ENCODE measurements at regions not wholly inside any gene's neighbourhood (a gene's known extent, or its start where the extent isn't known, plus 50 kb on each side); places are given as distances from the start of the nearest gene placed in this dataset.
A peak's percentile ranks its signal among the peaks of the same experiment; 100 is the strongest.

DNA sequence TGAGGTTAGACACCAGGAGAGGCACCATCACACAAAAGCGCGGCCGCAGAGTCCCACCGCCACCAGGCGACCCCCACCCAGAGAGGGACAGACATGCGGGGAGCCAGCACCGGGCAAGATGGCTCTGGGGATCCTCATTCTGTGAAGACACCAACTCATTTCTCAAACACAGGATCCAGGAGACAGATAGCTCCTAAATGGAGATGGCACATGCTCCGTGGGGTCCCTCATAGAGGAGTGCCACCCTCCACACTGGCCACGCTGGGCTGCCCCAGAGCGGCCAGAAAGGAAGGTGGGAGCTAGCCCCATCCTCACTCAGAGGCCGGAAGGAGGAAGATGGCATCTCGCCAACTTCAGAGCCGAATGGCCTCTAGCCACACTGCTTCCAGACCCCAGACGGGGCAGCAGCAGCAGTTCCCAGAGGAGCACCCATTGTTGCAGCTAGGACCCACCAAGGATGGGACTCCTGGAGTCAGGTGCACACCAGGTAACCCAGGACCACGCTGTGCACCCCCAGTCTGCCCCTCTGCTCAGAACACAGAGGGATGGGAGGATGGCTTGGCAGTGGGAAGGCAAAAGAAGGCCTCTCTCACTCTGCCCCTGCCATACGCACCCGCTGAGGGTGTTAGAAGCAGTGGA is 78.6 kb downstream of the ZIC5 start:
- DNase-seq: no peak

DNA sequence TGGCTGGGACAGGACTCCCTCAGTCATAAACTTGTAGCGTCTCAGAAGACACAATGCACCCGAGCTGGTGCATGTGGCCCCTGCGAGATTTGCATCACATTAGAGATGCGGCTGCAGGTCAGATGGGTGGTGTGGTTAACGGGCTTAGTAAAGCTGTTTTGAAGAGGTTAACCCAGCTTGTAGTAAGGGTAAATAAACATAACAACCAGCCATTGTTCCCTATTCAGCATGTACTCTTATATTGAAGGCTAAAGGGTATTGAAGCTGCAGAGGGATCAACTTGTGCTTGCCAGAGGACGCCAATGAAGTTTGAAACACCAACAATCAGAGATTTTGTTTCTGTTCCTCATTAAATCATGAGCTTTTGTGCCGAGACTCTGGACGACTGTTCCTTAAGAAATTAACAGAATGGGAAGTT is 79.4 kb downstream of the ZIC5 start:
- DNase-seq: peak; percentile 39

DNA sequence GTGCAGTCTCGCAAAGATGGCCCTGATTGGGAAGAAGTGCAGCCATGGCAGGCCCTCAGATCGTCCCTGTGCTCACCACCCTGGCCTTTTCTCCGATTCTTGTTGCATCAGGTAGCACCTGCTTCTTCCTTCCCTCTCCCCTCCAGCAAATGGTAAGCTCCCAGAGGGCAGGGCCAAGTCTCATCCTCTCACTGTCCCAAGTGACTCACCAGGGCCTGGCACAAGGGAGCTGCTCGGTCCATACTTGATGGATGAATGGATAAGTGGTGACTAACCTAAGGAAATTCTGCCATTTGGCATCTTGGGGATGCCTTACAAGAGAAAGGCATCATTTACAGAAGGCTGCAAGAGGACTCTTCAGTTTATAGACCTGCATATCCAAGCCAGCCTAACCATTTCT is 84.9 kb downstream of the ZIC5 start:
- DNase-seq: no peak

GRCh38 chr13:99884913-99885312 is 86.7 kb downstream of the ZIC5 start:
- DNase-seq: no peak

DNA sequence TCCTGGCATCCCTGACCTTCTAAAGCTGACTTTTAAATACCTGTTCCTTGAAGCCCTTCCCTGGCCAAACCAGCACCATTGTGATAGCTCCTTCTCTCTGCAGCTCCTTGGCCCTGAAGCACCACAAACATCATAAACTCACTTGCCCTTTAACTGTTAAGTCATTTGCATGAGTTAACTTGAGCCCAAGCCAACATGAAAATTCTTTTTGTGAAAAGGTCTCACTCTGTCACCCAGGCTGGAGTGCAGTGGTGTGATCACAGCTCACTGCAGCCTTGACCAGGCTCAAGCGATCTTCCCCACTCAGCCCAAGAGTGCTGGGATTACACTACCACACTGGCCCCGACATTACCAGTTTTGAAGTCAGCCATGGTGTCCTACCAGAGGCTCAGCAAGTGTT is 87.8 kb downstream of the ZIC5 start:
- no peak for DNase-seq

GRCh38 chr13:99878921-99879610 is 92.5 kb downstream of the ZIC5 start:
- no peak for DNase-seq

DNA sequence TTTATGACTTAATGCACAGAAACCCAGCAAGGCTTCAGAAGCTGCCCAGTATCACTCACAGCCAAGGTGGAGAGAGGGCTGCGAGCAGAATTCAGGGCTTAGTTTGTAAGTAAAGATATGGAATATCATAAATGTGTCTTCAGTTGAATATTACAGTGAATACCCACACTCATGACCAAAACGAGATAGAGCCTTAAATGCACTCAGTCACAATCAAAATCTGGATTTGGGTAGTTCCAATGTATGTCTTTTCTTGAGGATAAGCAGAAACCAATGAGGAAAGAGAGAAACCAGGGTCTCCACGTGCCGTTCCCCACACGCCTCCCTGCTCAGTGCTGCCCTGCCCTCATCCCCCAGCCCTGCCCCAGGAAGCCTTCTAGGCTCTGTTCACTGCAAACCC is 94.9 kb downstream of the ZIC5 start:
- DNase-seq: no peak

- no peak for DNase-seq
Observed at GRCh38 chr13:99875391-99875790, 96.2 kb downstream of the ZIC5 start.

- DNase-seq: no peak
Observed at GRCh38 chr13:99873832-99874430, 97.6 kb downstream of the ZIC5 start.

GRCh38 chr13:99873141-99873540 is 98.4 kb downstream of the ZIC5 start:
- no peak for DNase-seq

DNA sequence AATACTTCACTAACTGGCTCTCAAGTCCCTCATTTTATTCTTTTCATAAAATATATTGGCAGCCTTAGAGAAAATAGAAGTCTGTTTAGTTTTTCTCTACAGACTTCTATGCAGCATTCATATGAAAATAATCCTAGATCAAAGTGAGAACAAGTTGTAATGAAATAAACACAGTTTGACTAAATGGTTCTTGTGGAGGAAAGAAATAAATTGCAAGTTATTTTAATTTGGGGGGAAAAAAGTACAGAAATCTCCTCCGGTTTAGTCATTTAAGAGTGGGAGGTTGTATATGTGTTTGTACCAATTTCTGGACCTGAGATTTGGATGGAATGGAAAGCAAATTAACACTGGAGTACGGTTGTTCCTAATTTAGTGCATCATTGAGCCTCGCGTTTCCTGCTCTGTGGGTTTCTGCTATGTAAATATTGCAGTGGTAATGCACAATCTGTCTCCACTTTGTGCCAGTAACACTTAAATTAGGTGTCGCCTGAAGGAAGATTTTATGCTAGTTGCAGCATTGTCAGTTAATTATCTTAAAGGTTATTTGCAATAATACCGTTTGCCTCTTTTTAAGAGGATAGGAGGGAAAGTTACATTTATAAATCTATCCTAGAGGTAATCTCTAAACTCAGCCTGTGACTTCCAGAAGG is 100.2 kb downstream of the ZIC5 start:
- peak; percentile 37 for DNase-seq

- DNase-seq: peak; percentile 71
Observed at GRCh38 chr13:99870541-99870940, 101.0 kb downstream of the ZIC5 start.

DNA sequence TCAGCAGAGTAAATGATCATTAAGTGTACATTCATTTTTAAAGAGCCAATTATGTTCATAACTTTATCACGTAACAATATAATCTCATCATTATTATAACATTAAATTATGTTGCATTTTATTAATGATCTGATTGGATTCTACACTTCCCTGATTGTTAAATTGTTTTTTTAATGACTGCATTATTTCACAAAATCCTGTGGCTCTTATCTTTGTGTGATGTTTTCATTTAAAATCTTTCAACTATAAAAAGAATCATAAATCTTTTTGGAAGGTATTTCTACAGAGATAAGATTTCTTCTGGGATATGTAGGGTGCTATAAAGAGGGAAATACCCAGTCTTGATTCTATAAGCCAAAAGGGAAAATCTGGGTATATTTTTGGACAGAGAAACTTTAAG is 101.7 kb downstream of the ZIC5 start:
- DNase-seq: no peak

GRCh38 chr13:99868767-99869166 is 102.8 kb downstream of the ZIC5 start:
- DNase-seq: no peak

DNA sequence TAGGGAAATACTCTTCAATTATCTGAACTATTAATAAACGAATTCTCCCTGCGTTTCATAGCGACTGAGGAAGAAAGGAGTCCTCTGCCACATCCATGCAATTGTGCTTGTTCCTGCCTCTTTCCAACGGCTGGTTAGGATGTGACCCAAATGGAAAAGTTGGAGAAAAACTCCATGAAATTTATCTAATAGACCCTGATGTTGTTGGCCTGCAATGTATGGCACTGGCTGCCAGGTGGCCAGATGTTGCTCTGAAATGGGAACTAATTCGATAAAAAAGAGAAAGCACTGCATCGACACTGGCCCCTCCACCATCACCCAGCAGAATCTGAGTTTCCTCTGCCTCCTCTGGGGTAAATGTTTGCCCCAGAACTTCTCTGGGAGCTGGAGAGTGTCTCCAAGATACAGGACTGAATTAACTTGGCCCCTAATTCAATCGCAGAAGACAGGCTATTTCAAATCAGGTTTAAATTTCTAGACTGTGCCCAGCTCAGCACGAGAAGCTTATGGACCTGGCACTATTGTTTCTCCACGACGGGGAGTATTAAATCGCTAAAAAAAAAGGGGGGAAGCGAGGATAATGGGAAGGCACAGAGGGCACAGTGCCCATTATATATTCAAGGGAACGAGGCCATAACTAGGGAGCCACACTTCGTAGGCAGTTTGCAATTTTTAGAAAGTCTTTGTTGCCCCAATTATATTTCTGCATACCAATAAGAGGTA is 103.9 kb downstream of the ZIC5 start:
- no peak for DNase-seq

GRCh38 chr13:99866781-99867180 is 104.8 kb downstream of the ZIC5 start:
- DNase-seq: no peak

DNA sequence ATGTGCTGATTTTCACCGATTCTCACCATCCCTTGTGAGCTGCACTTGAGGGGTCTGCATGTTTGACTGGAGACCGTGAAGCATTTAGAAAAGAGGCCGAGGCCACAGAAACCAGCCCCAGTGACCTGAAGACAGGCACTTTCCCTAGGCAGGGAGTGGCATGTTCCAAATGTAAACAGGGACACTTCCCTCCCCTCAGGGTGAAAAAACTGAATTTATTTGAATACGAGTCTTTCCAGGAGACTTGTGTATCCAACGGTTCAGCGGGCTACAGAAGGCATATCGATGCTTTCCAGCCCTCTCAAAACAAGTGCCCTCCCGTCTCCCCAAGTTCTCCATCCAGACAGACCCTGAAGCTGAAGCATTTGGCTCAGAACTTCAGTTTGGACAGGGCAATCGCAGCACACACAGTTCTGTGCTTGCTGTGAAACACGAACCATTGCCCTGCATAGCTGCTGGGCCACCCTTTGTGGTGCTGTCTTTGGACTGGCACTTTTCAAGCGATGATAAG is 106.1 kb downstream of the ZIC5 start:
- no peak for DNase-seq

- no peak for DNase-seq
Observed at GRCh38 chr13:99864627-99864990, 107.0 kb downstream of the ZIC5 start.

DNA sequence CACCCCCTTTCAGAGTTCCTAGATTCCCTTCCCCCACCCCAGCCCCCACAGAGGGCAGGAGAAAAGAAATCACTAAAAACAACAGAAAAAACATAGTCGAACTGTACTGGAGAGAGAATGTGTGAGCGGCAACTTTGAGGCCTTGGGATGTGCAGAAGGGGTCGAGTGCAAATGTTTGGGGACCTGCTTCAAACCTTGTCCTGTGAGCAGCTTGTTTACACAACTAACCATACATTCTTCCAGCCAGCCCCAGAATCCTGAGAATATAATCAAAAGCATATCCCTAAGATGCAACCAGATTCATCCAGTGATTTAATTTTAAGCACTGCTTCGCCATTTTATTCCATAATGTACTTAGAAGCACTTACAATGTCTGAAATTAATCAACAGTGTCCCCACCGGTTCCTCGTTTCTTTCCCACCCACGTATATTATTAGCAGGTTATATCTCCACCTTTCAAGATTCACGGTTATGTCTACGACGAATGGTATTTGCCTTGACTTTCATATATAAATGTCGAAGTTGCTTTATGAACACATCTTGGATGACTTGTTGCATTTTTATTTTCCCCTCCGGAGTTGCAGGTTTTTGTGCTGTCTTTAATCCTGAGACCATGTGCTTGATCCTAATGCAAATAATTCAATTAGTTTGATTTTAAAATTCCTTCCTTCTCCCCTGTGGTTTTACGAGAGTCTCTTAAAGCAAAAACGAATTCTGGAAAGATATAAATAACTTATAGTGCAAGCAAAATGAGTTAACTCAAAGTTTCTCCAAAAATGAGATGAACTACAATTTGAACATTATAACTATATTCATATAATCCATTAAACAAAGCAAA is 107.6 kb downstream of the ZIC5 start:
- no peak for DNase-seq

GRCh38 chr13:99862244-99862643 is 109.3 kb downstream of the ZIC5 start:
- no peak for DNase-seq

DNA sequence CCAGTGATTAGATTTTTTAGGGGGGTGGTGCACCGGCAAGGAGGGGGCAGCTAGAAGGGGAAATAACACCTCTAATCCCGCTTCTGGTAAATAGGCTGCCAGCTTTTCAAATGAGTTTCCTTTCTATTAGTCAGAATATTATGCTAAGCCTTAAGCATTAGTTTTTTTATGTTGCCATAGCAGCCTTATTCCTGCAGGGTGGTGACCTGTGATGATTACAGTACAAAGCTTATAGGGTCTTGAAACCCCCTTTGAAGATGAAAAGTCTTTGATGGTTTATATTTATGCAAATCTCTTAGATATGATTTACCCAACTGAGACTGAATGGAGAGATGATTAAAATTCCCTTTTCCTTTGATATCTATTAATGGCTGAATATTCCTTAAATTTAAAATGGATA is 109.8 kb downstream of the ZIC5 start:
- DNase-seq: no peak

GRCh38 chr13:99860745-99861144 is 110.8 kb downstream of the ZIC5 start:
- no peak for DNase-seq
